ENCODE measurements at regions not wholly inside any gene's neighbourhood (a gene's known extent, or its start where the extent isn't known, plus 50 kb on each side); places are given as distances from the start of the nearest gene placed in this dataset.

GRCh38 chr4:24279469-24279868, 304.9 kb downstream of the DHX15 start:
- ATAC-seq = no peak

- ATAC-seq = no peak
Observed at GRCh38 chr4:24278693-24279092, 305.7 kb downstream of the DHX15 start.

GRCh38 chr4:24274381-24274941, 309.9 kb downstream of the DHX15 start:
- no peak for ATAC-seq

- no peak for ATAC-seq
Observed at GRCh38 chr4:24273136-24273535, 311.2 kb downstream of the DHX15 start.

GRCh38 chr4:24266951-24267722, 317.2 kb downstream of the DHX15 start:
- no peak for ATAC-seq

GRCh38 chr4:24265989-24266388, 318.4 kb downstream of the DHX15 start:
- ATAC-seq = no peak

- no peak for ATAC-seq
Observed at GRCh38 chr4:24262616-24263015, 321.7 kb downstream of the DHX15 start.

- ATAC-seq = no peak
Observed at GRCh38 chr4:24262084-24262483, 322.3 kb downstream of the DHX15 start.

GRCh38 chr4:24260923-24261564, 323.3 kb downstream of the DHX15 start:
- ATAC-seq = no peak

GRCh38 chr4:24260133-24260715, 324.1 kb downstream of the DHX15 start:
- no peak for ATAC-seq

- no peak for ATAC-seq
Observed at GRCh38 chr4:24256547-24256946, 327.8 kb downstream of the DHX15 start.

GRCh38 chr4:24256066-24256465, 328.3 kb downstream of the DHX15 start:
- no peak for ATAC-seq

GRCh38 chr4:24252121-24252520, 332.2 kb downstream of the DHX15 start:
- ATAC-seq = no peak

GRCh38 chr4:24251589-24251988, 332.8 kb downstream of the DHX15 start:
- no peak for ATAC-seq

GRCh38 chr4:24249972-24250371, 334.4 kb downstream of the DHX15 start:
- ATAC-seq = no peak

GRCh38 chr4:24248674-24249630, 335.4 kb downstream of the DHX15 start:
- no peak for ATAC-seq

- ATAC-seq = no peak
Observed at GRCh38 chr4:24245491-24245820, 338.9 kb downstream of the DHX15 start.

- ATAC-seq = no peak
Observed at GRCh38 chr4:24244663-24245490, 339.5 kb downstream of the DHX15 start.

- no peak for ATAC-seq
Observed at GRCh38 chr4:24243641-24244040, 340.7 kb downstream of the DHX15 start.

GRCh38 chr4:24241511-24241910, 342.8 kb downstream of the DHX15 start:
- ATAC-seq = no peak

GRCh38 chr4:24240655-24241054, 343.7 kb downstream of the DHX15 start:
- no peak for ATAC-seq

GRCh38 chr4:24237709-24238108, 346.6 kb downstream of the DHX15 start:
- no peak for ATAC-seq
